Activated CD8-positive, alpha-beta memory T cell treated with anti-CD3 and anti-CD28 coated beads, Interleukin-2, amount 50 U/mL, for 24 hours (primary cell): ENCODE measurements at regions not wholly inside any gene's neighbourhood (a gene's known extent, or its start where the extent isn't known, plus 50 kb on each side); places are given as distances from the start of the nearest gene placed in this dataset.
"Not testable (repeated sequence)": the region's sequence is repeated elsewhere in the genome, so short reads cannot be mapped to it uniquely, and the experiment has no call there.

ENCODE experiments used
- DNase-seq: peaks from one replicate; pipeline ENCODE4 v3.0.0-alpha.2; 2020; ENCODE audit errors: extremely low read depth

DNA sequence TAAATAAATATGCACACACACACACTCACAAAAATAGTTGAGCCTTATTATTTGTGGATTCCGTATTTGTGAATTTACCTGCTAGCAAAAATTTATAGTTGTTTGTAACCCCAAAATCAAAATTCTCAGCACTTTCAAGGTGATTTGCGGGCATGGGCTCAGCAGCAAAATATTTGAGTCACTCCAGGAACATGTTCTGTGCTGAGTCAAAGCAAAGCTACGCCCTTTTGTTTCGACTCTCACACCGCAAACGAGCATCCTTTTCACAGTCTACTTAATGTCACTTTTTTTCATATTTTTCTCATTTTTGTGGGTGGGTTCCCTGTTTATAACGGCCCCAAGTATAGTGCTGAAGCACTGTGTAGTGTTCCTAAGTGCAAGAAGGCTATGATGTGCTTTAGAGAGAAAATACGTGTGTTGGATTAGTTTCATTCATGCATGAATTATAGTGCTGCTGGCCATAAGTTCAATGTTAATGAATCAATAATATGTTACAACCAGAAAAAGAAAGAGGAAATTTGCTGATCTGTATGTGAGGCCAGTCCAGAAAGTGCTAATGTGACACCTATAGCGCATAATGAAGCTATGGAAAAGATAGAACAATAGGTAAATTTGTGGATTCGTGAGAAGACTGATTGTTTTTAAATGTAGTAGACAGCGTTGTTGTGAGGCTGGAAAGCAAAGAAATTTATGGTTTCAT lies 723.2 kb upstream of the AGA start:
- no peak for DNase-seq

DNA sequence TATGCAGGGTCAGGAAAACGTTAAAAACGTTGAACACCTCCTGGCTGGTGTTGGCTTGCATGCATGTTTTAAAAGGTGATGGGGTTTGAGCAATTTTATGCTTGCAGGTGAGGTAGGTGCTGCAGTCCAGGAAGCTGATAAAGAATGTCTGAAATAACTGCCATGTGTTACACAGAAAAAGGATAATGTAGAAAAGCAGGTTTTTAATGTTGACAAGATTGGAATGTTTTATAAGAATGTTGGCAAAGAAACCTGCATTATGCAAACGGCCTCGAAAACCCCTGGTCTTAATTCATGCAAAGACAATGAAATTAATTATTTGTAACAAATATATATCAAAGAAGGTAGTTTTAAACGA lies 723.7 kb upstream of the AGA start:
- no peak for DNase-seq

GRCh38 chr4:178173771-178174170 lies 731.5 kb upstream of the AGA start:
- no peak for DNase-seq

DNA sequence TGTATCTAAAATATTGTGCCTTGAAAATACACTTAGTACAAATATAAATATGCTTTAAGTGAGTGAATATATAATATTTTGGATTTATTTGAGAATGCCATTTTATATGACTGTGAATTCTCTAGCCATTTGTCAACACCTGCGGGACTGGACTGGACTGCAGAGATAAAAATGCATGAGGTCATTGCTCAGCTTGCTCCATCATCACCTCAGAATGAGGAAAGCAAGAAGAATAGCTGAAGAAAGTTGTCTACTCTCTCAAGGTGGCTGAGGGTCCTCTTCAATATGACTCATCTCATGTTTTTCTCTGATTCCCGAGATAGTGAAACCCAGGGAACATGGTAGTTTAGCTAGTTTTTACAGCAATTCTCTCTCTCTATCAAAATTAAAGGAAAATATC lies 732.5 kb upstream of the AGA start:
- DNase-seq = no peak

- no peak for DNase-seq
These were observed 743.3 kb upstream of the AGA start for GRCh38 chr4:178185517-178185916.

- DNase-seq = no peak
These were observed 750.4 kb upstream of the AGA start for GRCh38 chr4:178192611-178193010.

- DNase-seq = no peak
These were observed 754.6 kb upstream of the AGA start for GRCh38 chr4:178196751-178197374.

GRCh38 chr4:178198691-178199090 lies 756.5 kb upstream of the AGA start:
- DNase-seq = no peak

DNA sequence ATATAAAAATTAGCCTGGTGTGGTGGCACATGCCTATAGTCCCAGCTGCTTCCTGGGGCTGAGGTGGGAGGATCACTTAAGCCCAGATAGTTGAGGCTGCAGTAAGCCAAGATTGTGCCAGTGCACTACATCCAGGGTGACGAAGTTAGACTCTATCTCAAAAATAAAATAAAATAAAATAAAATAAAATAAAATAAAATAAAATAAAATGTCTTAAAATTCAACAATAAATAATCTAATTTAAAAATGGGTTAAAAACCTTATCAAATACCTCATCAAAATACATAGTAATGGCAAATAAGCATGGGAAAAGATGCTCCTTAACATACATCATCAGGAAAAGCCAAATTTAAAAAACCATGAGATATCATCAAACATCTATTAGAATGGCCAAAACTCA lies 760.2 kb upstream of the AGA start:
- DNase-seq = no peak

GRCh38 chr4:178205826-178206225 lies 763.6 kb upstream of the AGA start:
- DNase-seq = no peak

DNA sequence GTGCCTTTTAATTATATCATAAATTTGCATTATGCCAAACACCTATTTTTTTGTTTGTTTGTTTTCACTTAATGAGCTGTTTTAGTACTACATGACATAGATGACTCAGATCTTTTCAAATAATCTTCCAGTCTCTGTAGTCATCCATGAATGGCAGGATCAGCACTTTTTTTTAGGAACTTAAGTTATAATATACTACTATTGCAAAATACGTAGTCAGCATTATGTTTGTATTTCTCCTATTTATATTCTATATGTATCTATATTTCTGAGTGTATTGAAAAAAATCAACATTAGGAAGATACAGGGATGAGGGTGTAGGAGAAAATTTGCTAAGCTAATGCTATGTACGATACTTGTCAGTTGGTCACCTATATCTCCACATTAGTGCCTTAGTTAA lies 773.1 kb upstream of the AGA start:
- no peak for DNase-seq

DNA sequence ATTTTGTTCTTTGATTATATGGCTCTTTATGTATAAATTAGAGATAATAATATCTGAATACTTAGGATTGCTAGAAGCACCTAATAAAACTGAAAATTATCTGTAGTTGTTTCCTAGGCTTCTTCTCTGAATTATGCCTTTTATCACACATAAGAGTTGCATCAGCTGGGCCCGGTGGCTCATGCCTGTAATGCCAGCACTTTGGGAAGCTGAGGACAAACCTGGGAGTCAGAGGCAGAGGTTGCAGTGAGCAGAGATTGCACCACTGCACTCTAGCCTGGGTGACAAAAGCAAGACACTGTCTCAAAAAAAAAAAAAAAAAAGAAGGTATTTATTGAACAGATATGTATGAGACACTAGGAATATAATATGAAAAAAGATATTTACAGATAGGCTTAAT lies 773.5 kb upstream of the AGA start:
- no peak for DNase-seq

GRCh38 chr4:178226421-178226820 lies 784.2 kb upstream of the AGA start:
- not testable (repeated sequence) for DNase-seq

- DNase-seq = no peak
These were observed 791.7 kb upstream of the AGA start for GRCh38 chr4:178233906-178234305.

GRCh38 chr4:178240891-178241290 lies 798.7 kb upstream of the AGA start:
- DNase-seq = no peak

- no peak for DNase-seq
These were observed 799.4 kb upstream of the AGA start for GRCh38 chr4:178241601-178242118.

GRCh38 chr4:178242655-178243054 lies 800.4 kb upstream of the AGA start:
- DNase-seq = no peak

DNA sequence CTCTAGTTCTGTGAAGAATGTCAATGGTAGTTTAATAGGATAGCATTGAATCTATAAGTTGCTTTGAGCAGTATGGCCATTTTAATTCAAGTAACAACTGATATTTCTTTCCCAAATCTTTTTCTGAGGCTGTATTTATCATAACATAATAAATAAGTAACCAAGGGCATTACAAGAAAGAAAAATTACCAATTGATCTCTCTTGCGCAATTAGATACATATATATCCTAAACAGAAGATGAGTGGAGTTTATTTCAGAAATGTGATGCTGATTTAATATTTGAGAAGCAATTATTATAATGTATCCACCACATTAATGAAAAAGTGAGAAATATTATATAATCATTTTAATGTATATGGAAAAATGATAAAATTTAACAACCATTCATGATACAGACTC lies 802.5 kb upstream of the AGA start:
- no peak for DNase-seq

GRCh38 chr4:178255172-178255571 lies 812.9 kb upstream of the AGA start:
- DNase-seq = no peak

- no peak for DNase-seq
These were observed 816.4 kb upstream of the AGA start for GRCh38 chr4:178258603-178259002.

DNA sequence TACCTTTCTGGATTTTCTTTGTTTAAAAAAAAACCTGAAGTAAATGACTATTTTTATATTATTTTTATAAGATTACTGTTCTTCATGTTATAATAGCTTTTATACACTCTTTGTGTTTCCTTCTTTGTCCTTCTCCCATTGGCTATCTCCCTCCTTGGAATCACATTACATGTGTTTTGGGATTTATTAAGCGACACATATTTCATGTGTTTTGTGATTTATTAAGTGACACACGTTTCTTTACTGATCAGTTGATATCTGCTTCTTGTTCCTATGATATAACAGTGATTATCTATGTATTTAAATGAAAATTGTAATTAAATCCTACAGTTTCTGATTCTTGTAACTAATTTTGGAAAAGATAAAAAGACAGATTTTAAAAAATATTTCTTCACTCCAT lies 817.3 kb upstream of the AGA start:
- DNase-seq = no peak

- DNase-seq = no peak
These were observed 821.8 kb upstream of the AGA start for GRCh38 chr4:178264001-178264400.

DNA sequence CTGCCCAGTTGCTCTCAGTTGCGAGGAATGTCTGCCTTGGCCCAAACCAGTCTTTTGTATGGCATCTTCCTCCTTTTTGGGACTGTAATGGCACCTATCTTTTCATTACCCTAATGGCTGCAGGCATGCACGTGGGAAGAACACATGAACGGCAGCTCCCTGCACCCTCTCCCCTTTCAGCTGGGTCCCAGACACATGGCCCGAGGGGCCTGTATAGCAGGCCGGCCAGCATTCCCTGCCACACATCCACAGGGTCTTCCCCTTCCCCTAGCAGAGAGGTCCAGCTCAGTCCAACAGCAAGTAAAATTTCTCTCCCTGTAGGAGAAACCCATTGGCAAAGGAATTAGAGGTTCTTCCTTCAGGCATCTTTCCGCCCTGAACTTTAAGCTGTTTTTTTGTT lies 829.1 kb upstream of the AGA start:
- DNase-seq = no peak

GRCh38 chr4:178273168-178273567 lies 830.9 kb upstream of the AGA start:
- no peak for DNase-seq
